ENCODE measurements at regions not wholly inside any gene's neighbourhood (a gene's known extent, or its start where the extent isn't known, plus 50 kb on each side); places are given as distances from the start of the nearest gene placed in this dataset.

- peaks cover 0 to 22% of the 10 kb centered on the region in 2 donors for H3K27me3 ChIP-seq (ENCODE audit: control insufficient read depth in 2 of 2, insufficient read depth in 2 of 2, low read length in 2 of 2)
- H3K9me3 Mint-ChIP-seq = peaks cover 0 to 6% (median 0%) of the 10 kb centered on the region in 7 donors
- H2AFZ ChIP-seq (ENCODE audit: insufficient read depth, low read depth, low read length, poor library complexity, severe bottlenecking) = no peak overlapping the region
- no peaks in the 10 kb centered on the region for H3K9me3 ChIP-seq (replicated peaks in 1 of 2; ENCODE audit: control insufficient read depth in 1 of 2, insufficient read depth in 1 of 2, low read length in 2 of 2)
- no peak overlapping the region for H3K4me3 ChIP-seq (replicated peaks in 1 of 3; ENCODE audit: low read depth in 2 of 3, low read length in 3 of 3)
- peaks cover 24 to 67% (median 40%) of the 10 kb centered on the region in 3 donors for H3K27me3 Mint-ChIP-seq (ENCODE audit: low read depth in 3 of 3)
- no peaks in the 10 kb centered on the region for H3K4me1 ChIP-seq (ENCODE audit: control insufficient read depth in 1 of 2, insufficient read depth in 2 of 2, low read length in 2 of 2)
- H3K79me2 ChIP-seq (ENCODE audit: insufficient read depth, low read length) = no peaks in the 10 kb centered on the region
- no peaks in the 10 kb centered on the region for H3K36me3 ChIP-seq (replicated peaks in 1 of 2; ENCODE audit: control insufficient read depth in 1 of 2, insufficient read depth in 2 of 2, low read length in 2 of 2)
- H3K9ac ChIP-seq (ENCODE audit: insufficient read depth, low read length, poor library complexity, severe bottlenecking) = no peak overlapping the region
- peaks cover 9% of the 10 kb centered on the region for H3K4me1 Mint-ChIP-seq
- TF ChIP-seq, protein P1, sequence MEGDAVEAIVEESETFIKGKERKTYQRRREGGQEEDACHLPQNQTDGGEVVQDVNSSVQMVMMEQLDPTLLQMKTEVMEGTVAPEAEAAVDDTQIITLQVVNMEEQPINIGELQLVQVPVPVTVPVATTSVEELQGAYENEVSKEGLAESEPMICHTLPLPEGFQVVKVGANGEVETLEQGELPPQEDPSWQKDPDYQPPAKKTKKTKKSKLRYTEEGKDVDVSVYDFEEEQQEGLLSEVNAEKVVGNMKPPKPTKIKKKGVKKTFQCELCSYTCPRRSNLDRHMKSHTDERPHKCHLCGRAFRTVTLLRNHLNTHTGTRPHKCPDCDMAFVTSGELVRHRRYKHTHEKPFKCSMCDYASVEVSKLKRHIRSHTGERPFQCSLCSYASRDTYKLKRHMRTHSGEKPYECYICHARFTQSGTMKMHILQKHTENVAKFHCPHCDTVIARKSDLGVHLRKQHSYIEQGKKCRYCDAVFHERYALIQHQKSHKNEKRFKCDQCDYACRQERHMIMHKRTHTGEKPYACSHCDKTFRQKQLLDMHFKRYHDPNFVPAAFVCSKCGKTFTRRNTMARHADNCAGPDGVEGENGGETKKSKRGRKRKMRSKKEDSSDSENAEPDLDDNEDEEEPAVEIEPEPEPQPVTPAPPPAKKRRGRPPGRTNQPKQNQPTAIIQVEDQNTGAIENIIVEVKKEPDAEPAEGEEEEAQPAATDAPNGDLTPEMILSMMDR (IDR thresholded peaks at IDR 0.05) = no peak
- DNase-seq = no peak
- H4K20me1 ChIP-seq (ENCODE audit: insufficient read depth, low read length) = no peaks in the 10 kb centered on the region
- 86% methylated on average over 12 of the region's 17 CpGs for WGBS (ENCODE audit: insufficient coverage)
- peak overlapping the region in 1 of 2 donors; percentile 4 for H3K4me3 Mint-ChIP-seq
- H3K27ac Mint-ChIP-seq = no peak overlapping the region
- H3K36me3 Mint-ChIP-seq = no peaks in the 10 kb centered on the region
- no peak overlapping the region for H3K4me2 ChIP-seq (replicated peaks; ENCODE audit: extremely low read depth, low read length, poor library complexity, severe bottlenecking)
- H3K27ac ChIP-seq (ENCODE audit: low read depth in 1 of 2, low read length in 2 of 2) = no peak overlapping the region
- intact Hi-C loops (cut with micrococcal nuclease) = loop anchor here in 1 of 2 donors (10.0 kb wide), 1 partner anchor 732 kb away; no protein-coding TSS in a partner anchor
Measured at GRCh38 chr5:1656271-1656975, 132.7 kb upstream of the LPCAT1 start.

- Histone ChIP-seq H4K20me1 (ENCODE audit: insufficient read depth, low read length) (no peaks in the 10 kb centered on the region), H3K4me1 (ENCODE audit: control insufficient read depth in 1 of 2, insufficient read depth in 2 of 2, low read length in 2 of 2) (no peaks in the 10 kb centered on the region), H3K9ac (ENCODE audit: insufficient read depth, low read length, poor library complexity, severe bottlenecking) (no peak overlapping the region), H3K79me2 (ENCODE audit: insufficient read depth, low read length) (no peaks in the 10 kb centered on the region), H3K27me3 (ENCODE audit: control insufficient read depth in 2 of 2, insufficient read depth in 2 of 2, low read length in 2 of 2) (peaks cover 0 to 22% of the 10 kb centered on the region in 2 donors), H2AFZ (ENCODE audit: insufficient read depth, low read depth, low read length, poor library complexity, severe bottlenecking) (no peak overlapping the region), H3K4me2 (replicated peaks; ENCODE audit: extremely low read depth, low read length, poor library complexity, severe bottlenecking) (no peak overlapping the region), H3K4me3 (replicated peaks in 1 of 3; ENCODE audit: low read depth in 2 of 3, low read length in 3 of 3) (no peak overlapping the region), H3K9me3 (replicated peaks in 1 of 2; ENCODE audit: control insufficient read depth in 1 of 2, insufficient read depth in 1 of 2, low read length in 2 of 2) (no peaks in the 10 kb centered on the region), H3K36me3 (replicated peaks in 1 of 2; ENCODE audit: control insufficient read depth in 1 of 2, insufficient read depth in 2 of 2, low read length in 2 of 2) (no peaks in the 10 kb centered on the region), H3K27ac (ENCODE audit: low read depth in 1 of 2, low read length in 2 of 2) (no peak overlapping the region)
- TF ChIP-seq, protein P1 (IDR thresholded peaks at IDR 0.05) = no peak
- Mint-ChIP-seq H3K4me1 (peaks cover 9% of the 10 kb centered on the region), H3K9me3 (peaks cover 0 to 6% (median 2%) of the 10 kb centered on the region in 7 donors), H3K27ac (peak overlapping the region in 2 of 7 donors; percentile 23 to 63), H3K4me3 (no peak overlapping the region), H3K27me3 (ENCODE audit: low read depth in 3 of 3) (peaks cover 24 to 68% (median 44%) of the 10 kb centered on the region in 3 donors), H3K36me3 (no peaks in the 10 kb centered on the region)
- 90% methylated on average over 25 of the region's 27 CpGs for WGBS (ENCODE audit: insufficient coverage)
- intact Hi-C loops (cut with micrococcal nuclease) = loop anchor here in 1 of 2 donors (10.0 kb wide), 1 partner anchor 731 kb away; no protein-coding TSS in a partner anchor
- no peak for DNase-seq
Measured at GRCh38 chr5:1655496-1656270, 131.9 kb upstream of the LPCAT1 start.

All from CD14-positive monocyte (primary cell).